ENCODE measurements at regions not wholly inside any gene's neighbourhood (a gene's known extent, or its start where the extent isn't known, plus 50 kb on each side); places are given as distances from the start of the nearest gene placed in this dataset.
A peak's percentile ranks its signal among the peaks of the same experiment; 100 is the strongest.

DNA sequence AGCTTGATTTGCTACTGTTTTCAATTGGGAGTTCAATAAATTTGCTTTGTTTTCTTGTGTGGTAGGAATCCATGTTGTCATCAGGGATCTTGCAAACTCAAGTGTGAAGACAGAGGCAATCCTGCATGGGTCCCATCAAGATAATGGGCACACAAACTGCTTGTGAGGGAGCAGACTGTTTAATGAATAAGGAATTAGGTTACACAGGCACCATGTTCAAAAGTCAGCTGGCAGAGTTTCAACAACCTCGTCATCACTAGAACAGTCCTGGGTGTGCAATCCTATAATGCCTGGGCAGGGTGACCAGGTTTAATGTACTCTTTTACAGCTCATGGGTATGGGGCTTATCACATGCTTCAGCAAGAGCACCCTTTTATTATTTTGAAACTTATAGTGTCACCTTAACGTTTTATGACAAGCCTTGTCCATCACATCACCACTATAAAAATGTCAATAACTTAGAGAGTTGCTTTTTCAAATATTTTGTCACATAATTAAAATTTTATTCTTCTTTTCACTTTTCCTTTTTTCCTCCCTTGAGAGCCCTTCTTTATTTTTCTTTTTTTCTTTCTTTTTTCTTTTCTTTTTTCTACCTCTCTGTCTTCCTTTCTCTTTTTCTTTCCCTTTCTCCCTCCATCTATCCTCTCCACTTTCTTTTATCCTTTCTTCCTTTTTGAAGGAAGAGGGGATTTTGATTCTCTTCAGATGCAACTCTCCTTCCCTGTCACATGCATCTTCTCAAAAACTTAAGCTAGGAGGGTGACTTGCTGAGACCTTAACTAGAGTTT lies 252.2 kb upstream of the ATP2B1 start:
- intact Hi-C loops (cut with DNase I): no loop called here
- no peaks in the 10 kb centered on the region for H3K9me3 ChIP-seq
- no peak for DNase-seq (ENCODE audit: extremely low spot score in 2 of 2)
- no peak for TF ChIP-seq POLR2AphosphoS5 (IDR thresholded peaks at IDR 0.05; ENCODE audit: insufficient read depth in 1 of 2, low read depth in 1 of 2)
- TF ChIP-seq, protein P1, sequence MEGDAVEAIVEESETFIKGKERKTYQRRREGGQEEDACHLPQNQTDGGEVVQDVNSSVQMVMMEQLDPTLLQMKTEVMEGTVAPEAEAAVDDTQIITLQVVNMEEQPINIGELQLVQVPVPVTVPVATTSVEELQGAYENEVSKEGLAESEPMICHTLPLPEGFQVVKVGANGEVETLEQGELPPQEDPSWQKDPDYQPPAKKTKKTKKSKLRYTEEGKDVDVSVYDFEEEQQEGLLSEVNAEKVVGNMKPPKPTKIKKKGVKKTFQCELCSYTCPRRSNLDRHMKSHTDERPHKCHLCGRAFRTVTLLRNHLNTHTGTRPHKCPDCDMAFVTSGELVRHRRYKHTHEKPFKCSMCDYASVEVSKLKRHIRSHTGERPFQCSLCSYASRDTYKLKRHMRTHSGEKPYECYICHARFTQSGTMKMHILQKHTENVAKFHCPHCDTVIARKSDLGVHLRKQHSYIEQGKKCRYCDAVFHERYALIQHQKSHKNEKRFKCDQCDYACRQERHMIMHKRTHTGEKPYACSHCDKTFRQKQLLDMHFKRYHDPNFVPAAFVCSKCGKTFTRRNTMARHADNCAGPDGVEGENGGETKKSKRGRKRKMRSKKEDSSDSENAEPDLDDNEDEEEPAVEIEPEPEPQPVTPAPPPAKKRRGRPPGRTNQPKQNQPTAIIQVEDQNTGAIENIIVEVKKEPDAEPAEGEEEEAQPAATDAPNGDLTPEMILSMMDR (IDR thresholded peaks at IDR 0.05): no peak
- no peak for TF ChIP-seq POLR2A (IDR thresholded peaks at IDR 0.05)
- H3K36me3 ChIP-seq: no peaks in the 10 kb centered on the region
- no peak overlapping the region for H3K4me3 ChIP-seq
- H3K4me1 ChIP-seq: peaks cover 9% of the 10 kb centered on the region
- H3K27ac ChIP-seq: no peak overlapping the region
- no peaks in the 10 kb centered on the region for H3K27me3 ChIP-seq

DNA sequence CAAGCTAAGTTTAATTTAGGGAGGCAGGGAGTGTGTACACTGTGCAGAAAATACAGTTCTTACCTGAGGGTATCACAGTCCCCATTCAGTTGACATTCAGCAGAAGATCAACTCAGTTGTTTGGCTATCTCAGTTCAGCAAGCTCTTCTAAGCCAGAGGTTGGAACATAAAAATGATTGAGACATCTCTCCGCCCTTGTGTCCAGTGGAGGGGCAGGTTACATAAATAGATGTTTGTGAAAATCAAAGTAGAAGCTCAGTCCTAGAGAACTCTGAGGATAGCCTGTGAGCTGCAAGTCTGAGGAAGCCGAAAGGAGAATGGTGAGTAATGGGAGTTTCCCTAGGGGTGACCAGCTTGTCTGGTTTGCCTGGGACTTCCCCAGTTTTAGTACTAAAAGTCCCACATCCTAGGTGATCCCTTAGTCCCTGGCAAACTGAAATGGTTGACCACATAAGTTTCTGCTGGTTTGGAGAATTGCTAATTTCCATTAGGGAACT lies 251.4 kb upstream of the ATP2B1 start:
- TF ChIP-seq POLR2A (IDR thresholded peaks at IDR 0.05) (no peak), POLR2AphosphoS5 (IDR thresholded peaks at IDR 0.05; ENCODE audit: insufficient read depth in 1 of 2, low read depth in 1 of 2) (no peak)
- TF ChIP-seq, protein P1 (IDR thresholded peaks at IDR 0.05): no peak
- intact Hi-C loops (cut with DNase I): no loop called here
- Histone ChIP-seq H3K36me3 (no peaks in the 10 kb centered on the region), H3K27ac (no peak overlapping the region), H3K4me3 (no peak overlapping the region), H3K27me3 (no peaks in the 10 kb centered on the region), H3K4me1 (peaks cover 9% of the 10 kb centered on the region), H3K9me3 (no peaks in the 10 kb centered on the region)
- no peak for DNase-seq (ENCODE audit: extremely low spot score in 2 of 2)

DNA sequence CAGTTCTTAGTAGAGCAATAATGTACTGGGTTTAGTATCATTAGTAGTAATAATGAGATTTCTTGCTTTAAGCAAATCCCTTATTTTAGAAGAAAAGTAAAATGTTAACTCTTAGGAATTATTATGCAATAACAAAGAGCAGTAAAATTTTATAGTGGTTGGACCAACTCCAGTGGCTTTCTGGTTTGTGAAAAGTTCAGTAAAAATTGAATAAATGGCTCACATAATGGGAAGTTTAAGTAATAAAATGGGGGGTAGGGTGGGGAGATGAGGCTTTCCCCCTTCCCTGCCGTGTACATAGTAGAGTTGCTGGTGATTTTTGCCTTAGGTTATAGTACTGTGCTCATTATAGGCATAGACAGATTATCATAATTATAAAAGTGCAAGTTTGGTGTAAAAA lies 250.5 kb upstream of the ATP2B1 start:
- intact Hi-C loops (cut with DNase I): no loop called here
- DNase-seq (ENCODE audit: extremely low spot score in 2 of 2): no peak

DNA sequence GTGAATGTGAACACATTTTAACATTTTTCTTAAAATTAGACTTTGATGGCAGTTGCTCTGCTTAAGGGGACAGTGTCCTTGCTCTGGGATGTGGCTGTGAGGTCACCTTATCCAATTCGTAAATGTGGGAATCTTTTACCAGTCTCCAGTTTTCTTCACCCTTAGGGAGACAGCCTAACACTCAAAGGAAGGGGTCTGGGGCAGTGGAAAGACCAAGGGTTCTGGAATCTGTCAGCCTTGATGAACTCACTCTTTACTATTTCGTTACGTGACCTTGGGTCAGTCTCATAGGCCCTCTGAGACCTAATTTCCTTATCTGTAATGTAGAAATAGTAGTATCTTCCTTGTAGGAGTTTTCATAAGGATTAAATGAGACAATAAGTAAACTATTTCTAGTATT lies 245.6 kb upstream of the ATP2B1 start:
- no peak overlapping the region for H3K4me3 ChIP-seq
- TF ChIP-seq, protein P1 (IDR thresholded peaks at IDR 0.05): no peak
- TF ChIP-seq POLR2A (IDR thresholded peaks at IDR 0.05): no peak
- TF ChIP-seq POLR2AphosphoS5 (IDR thresholded peaks at IDR 0.05; ENCODE audit: insufficient read depth in 1 of 2, low read depth in 1 of 2): no peak
- no peaks in the 10 kb centered on the region for H3K9me3 ChIP-seq
- peaks cover 12% of the 10 kb centered on the region for H3K4me1 ChIP-seq
- no peaks in the 10 kb centered on the region for H3K36me3 ChIP-seq
- DNase-seq (ENCODE audit: extremely low spot score in 2 of 2): no peak
- no peaks in the 10 kb centered on the region for H3K27me3 ChIP-seq
- intact Hi-C loops (cut with DNase I): no loop called here
- no peak overlapping the region for H3K27ac ChIP-seq

More for the DNA sequence above, 250.5 kb upstream of the ATP2B1 start:
- no peaks in the 10 kb centered on the region for H3K27me3 ChIP-seq
- TF ChIP-seq, protein P1 (IDR thresholded peaks at IDR 0.05): no peak
- TF ChIP-seq POLR2A (IDR thresholded peaks at IDR 0.05) (no peak), POLR2AphosphoS5 (IDR thresholded peaks at IDR 0.05; ENCODE audit: insufficient read depth in 1 of 2, low read depth in 1 of 2) (no peak)
- H3K36me3 ChIP-seq: no peaks in the 10 kb centered on the region
- no peaks in the 10 kb centered on the region for H3K9me3 ChIP-seq
- peaks cover 9% of the 10 kb centered on the region for H3K4me1 ChIP-seq
- no peak overlapping the region for H3K4me3 ChIP-seq
- H3K27ac ChIP-seq: no peak overlapping the region

DNA sequence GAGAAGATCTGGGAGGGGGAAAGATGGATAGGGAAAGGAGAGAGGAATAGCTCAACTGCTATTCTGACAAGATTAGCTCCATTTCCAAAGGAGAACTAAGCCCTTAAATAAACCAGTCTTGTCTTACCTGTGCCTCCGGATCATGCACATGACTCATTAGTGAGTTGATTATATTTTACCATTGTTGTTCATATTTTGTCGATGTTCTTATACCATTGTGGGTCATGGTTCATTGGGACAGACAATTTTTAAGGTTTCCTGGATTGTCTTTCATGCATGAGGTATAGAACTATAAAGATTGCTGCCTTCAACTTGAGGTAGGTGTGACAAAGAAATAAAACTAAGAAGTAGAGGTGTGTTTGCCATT lies 243.0 kb upstream of the ATP2B1 start:
- H3K36me3 ChIP-seq: no peaks in the 10 kb centered on the region
- no peak overlapping the region for H3K4me3 ChIP-seq
- H3K27ac ChIP-seq: no peak overlapping the region
- H3K9me3 ChIP-seq: no peaks in the 10 kb centered on the region
- TF ChIP-seq POLR2A (IDR thresholded peaks at IDR 0.05) (no peak), POLR2AphosphoS5 (IDR thresholded peaks at IDR 0.05; ENCODE audit: insufficient read depth in 1 of 2, low read depth in 1 of 2) (peak in 1 of 2 donors; percentile 14)
- TF ChIP-seq, protein P1 (IDR thresholded peaks at IDR 0.05): no peak
- no peaks in the 10 kb centered on the region for H3K27me3 ChIP-seq
- no peak for DNase-seq (ENCODE audit: extremely low spot score in 2 of 2)
- H3K4me1 ChIP-seq: peaks cover 38% of the 10 kb centered on the region
- intact Hi-C loops (cut with DNase I): no loop called here

All from vagina (tissue), 2 donors.